H1 (cell line): ENCODE measurements at regions not wholly inside any gene's neighbourhood (a gene's known extent, or its start where the extent isn't known, plus 50 kb on each side); places are given as distances from the start of the nearest gene placed in this dataset.

ENCODE experiments used
- CTCF ChIA-PET: fragments of 300-600 bp; sonication (Branson Sonifier 250); formaldehyde crosslinking; loops from one replicate; lab custom pipeline; 2021; ENCODE audit not compliant: partially characterized antibody; lab: Charles Lee
- POLR2A ChIA-PET: fragments of 300-600 bp; sonication (Branson Sonifier 250); formaldehyde crosslinking; loops from one replicate; lab custom pipeline; 2021; ENCODE audit warnings: inconsistent platforms; ENCODE audit not compliant: partially characterized antibody; lab: Charles Lee
- DNase-seq, 2 experiments: peaks; one replicate each; pipeline versions ENCODE4 v3.0.0 to v3.0.0-alpha.2; 2010 to 2022; ENCODE audit warnings: low spot score in 2 of 2, low read depth in 1 of 2, mixed read lengths in 1 of 2
- FAIRE-seq: peaks from 2 replicates; lab custom pipeline; 2011; peaks lifted over from hg19 to GRCh38; lab: Jason Lieb, UNC
- H2AFZ ChIP-seq: 2 replicates; pipeline ENCODE4 v1.8.1; 2012; ENCODE audit warnings: low read length, inconsistent platforms
- H2AK5ac ChIP-seq: 2 replicates; pipeline ENCODE4 v1.6.1; 2013; ENCODE audit warnings: low read depth, low read length
- H2BK120ac ChIP-seq: replicated peaks from 2 replicates; pipeline ENCODE3; 2013; ENCODE audit warnings: low read depth, low read length, inconsistent platforms
- H2BK12ac ChIP-seq: 2 replicates; pipeline ENCODE4 v1.6.1; 2013; ENCODE audit warnings: low read depth, low read length
- H2BK15ac ChIP-seq: 2 replicates; pipeline ENCODE4 v1.6.1; 2013; ENCODE audit warnings: low read length
- H2BK20ac ChIP-seq: 2 replicates; pipeline ENCODE4 v1.6.1; 2013; ENCODE audit warnings: low read length
- H2BK5ac ChIP-seq: 2 replicates; pipeline ENCODE4 v1.6.1; 2013; ENCODE audit warnings: low read depth, low read length
- H3K14ac ChIP-seq: 2 replicates; pipeline ENCODE4 v1.6.1; 2013; ENCODE audit warnings: inconsistent platforms; ENCODE audit not compliant: insufficient read length
- H3K18ac ChIP-seq: 2 replicates; pipeline ENCODE4 v1.6.1; 2013; ENCODE audit warnings: low read length; ENCODE audit errors: extremely low read depth
- H3K23ac ChIP-seq: 2 replicates; pipeline ENCODE4 v1.6.1; 2013; ENCODE audit warnings: inconsistent platforms; ENCODE audit not compliant: insufficient read length
- H3K23me2 ChIP-seq: 2 replicates; pipeline ENCODE4 v1.6.1; 2013; ENCODE audit warnings: low read depth, low read length
- H3K27ac ChIP-seq: 2 replicates; pipeline ENCODE4 v1.6.1; 2011; ENCODE audit warnings: low read depth, low read length, inconsistent platforms
- H3K27me3 ChIP-seq, 4 experiments: replicated peaks in 1 of 4; 1 replicate in 1 of 4; 2 replicates in 3 of 4; pipeline versions ENCODE4 v1.6.1 to v1.8.1; 2011 to 2013; ENCODE audit warnings: low read length in 3 of 4, mild to moderate bottlenecking in 3 of 4, inconsistent platforms in 2 of 4, mixed read lengths in 2 of 4, moderate library complexity in 1 of 4; ENCODE audit not compliant: control insufficient read depth in 3 of 4, insufficient read depth in 3 of 4; ENCODE audit errors: extremely low read depth in 1 of 4
- H3K36me3 ChIP-seq, 4 experiments: 2 replicates each; pipeline versions ENCODE4 v1.6.1 to v1.8.1; 2011 to 2013; ENCODE audit warnings: mild to moderate bottlenecking in 4 of 4, low read length in 3 of 4, moderate library complexity in 2 of 4, control low read depth in 1 of 4, inconsistent platforms in 1 of 4; ENCODE audit not compliant: insufficient read depth in 4 of 4, control insufficient read depth in 2 of 4
- H3K4ac ChIP-seq: replicated peaks from 2 replicates; pipeline ENCODE3; 2013; ENCODE audit warnings: low read length, low read depth, mixed read lengths, inconsistent platforms; ENCODE audit not compliant: insufficient read length
- H3K4me1 ChIP-seq, 4 experiments: replicated peaks in 1 of 4; 1 replicate in 1 of 4; 2 replicates in 3 of 4; pipeline versions ENCODE4 v1.6.1 to v1.8.1; 2011 to 2013; ENCODE audit warnings: low read length in 3 of 4, inconsistent platforms in 2 of 4, mixed read lengths in 1 of 4; ENCODE audit not compliant: insufficient read depth in 4 of 4, control insufficient read depth in 3 of 4
- H3K4me2 ChIP-seq, 2 experiments: 2 replicates each; pipeline versions ENCODE4 v1.6.1 to v1.8.1; 2011 to 2013; ENCODE audit warnings: low read depth in 2 of 2, low read length in 2 of 2, control low read depth in 1 of 2, inconsistent platforms in 1 of 2, mild to moderate bottlenecking in 1 of 2; ENCODE audit not compliant: insufficient read depth in 1 of 2
- H3K4me3 ChIP-seq, 4 experiments: fragments of 200-600, 300-600 bp in 1 of 4; sonication (generic), shearing (Covaris generic), sonication (Bioruptor Twin) in 1 of 4; 2 replicates each; pipeline versions ENCODE4 v1.5.1 to v1.8.1; 2011 to 2016; ENCODE audit warnings: low read length in 4 of 4, low read depth in 3 of 4, control low read depth in 2 of 4, inconsistent platforms in 2 of 4, mild to moderate bottlenecking in 2 of 4, mixed read lengths in 1 of 4, moderate library complexity in 1 of 4; ENCODE audit not compliant: insufficient read depth in 2 of 4; ENCODE audit errors: extremely low read depth in 1 of 4
- H3K56ac ChIP-seq: replicated peaks from 2 replicates; pipeline ENCODE3; 2013; ENCODE audit warnings: low read depth, mild to moderate bottlenecking, mixed read lengths, low read length, inconsistent platforms; ENCODE audit not compliant: insufficient read length
- H3K79me1 ChIP-seq: 2 replicates; pipeline ENCODE4 v1.6.1; 2013; ENCODE audit warnings: low read depth, low read length, control low read depth
- H3K79me2 ChIP-seq, 2 experiments: 2 replicates each; pipeline versions ENCODE4 v1.6.1 to v1.8.1; 2012 to 2013; ENCODE audit warnings: low read length in 2 of 2, mild to moderate bottlenecking in 2 of 2, inconsistent platforms in 1 of 2; ENCODE audit not compliant: insufficient read depth in 2 of 2, control insufficient read depth in 1 of 2
- H3K9ac ChIP-seq, 4 experiments: replicated peaks in 1 of 4; 1 replicate in 1 of 4; 2 replicates in 3 of 4; pipeline versions ENCODE4 v1.6.1 to v1.8.1; 2011 to 2013; ENCODE audit warnings: low read depth in 3 of 4, low read length in 3 of 4, control low read depth in 2 of 4, mild to moderate bottlenecking in 2 of 4, moderate library complexity in 2 of 4, inconsistent platforms in 1 of 4; ENCODE audit errors: extremely low read depth in 1 of 4
- H3K9me3 ChIP-seq, 2 experiments: 2 replicates each; pipeline versions ENCODE4 v1.6.1 to v1.8.1; 2012 to 2013; ENCODE audit warnings: mild to moderate bottlenecking in 2 of 2, moderate library complexity in 2 of 2, control low read depth in 1 of 2, inconsistent platforms in 1 of 2, low read depth in 1 of 2, low read length in 1 of 2, mixed read lengths in 1 of 2; ENCODE audit not compliant: insufficient read depth in 2 of 2
- H4K20me1 ChIP-seq, 2 experiments: replicated peaks in 1 of 2; 2 replicates each; pipeline versions ENCODE3 to v1.8.1; 2011 to 2013; ENCODE audit warnings: inconsistent platforms in 2 of 2, low read length in 2 of 2, mild to moderate bottlenecking in 1 of 2; ENCODE audit not compliant: insufficient read depth in 2 of 2, control insufficient read depth in 1 of 2
- H4K5ac ChIP-seq: 2 replicates; pipeline ENCODE4 v1.6.1; 2013; ENCODE audit warnings: low read length, low read depth, mixed read lengths, inconsistent platforms; ENCODE audit not compliant: insufficient read length
- H4K8ac ChIP-seq: 2 replicates; pipeline ENCODE4 v1.8.0; 2013; ENCODE audit warnings: mild to moderate bottlenecking, moderate library complexity, low read length, inconsistent platforms; ENCODE audit not compliant: insufficient read depth; ENCODE audit errors: extremely low read depth
- H4K91ac ChIP-seq: replicated peaks from 2 replicates; pipeline ENCODE3; 2013; ENCODE audit warnings: low read length, mixed read lengths, inconsistent platforms; ENCODE audit not compliant: insufficient read length
- CBX5 ChIP-seq: fragments of 300-800, 300-1000 bp; sonication (generic); IDR thresholded peaks from 2 replicates; pipeline ENCODE4 v1.7.1; 2016; ENCODE audit warnings: antibody characterized with exemption, low read length, low read depth
- CEBPB ChIP-seq: IDR thresholded peaks from 2 replicates; pipeline ENCODE4 v1.6.1; 2012; ENCODE audit warnings: low read depth, low read length
- GABPA ChIP-seq: IDR thresholded peaks from 2 replicates; pipeline ENCODE4 v1.6.1; 2011; ENCODE audit warnings: mild to moderate bottlenecking, low read length, moderate library complexity, borderline replicate concordance; ENCODE audit not compliant: insufficient read depth
- JUND ChIP-seq: IDR thresholded peaks from 2 replicates; pipeline ENCODE4 v1.6.1; 2011; ENCODE audit warnings: mild to moderate bottlenecking, improper control_type of control experiment, low read length
- RBBP5 ChIP-seq: IDR thresholded peaks from 2 replicates; pipeline ENCODE4 v1.7.1; 2012; ENCODE audit warnings: low read depth, mild to moderate bottlenecking, inconsistent platforms, low read length, moderate library complexity, borderline replicate concordance
- SIRT6 ChIP-seq: IDR thresholded peaks from one replicate; pipeline ENCODE4 v1.7.1; 2012; ENCODE audit warnings: low read length, inconsistent platforms
- WGBS, 2 experiments: shearing (Covaris generic) in 1 of 2; methylation state at CpG; one replicate each; pipeline versions ENCODE4 v1.1.6 to v1.1.7; 2013 to 2015; ENCODE audit warnings: low lambda C conversion rate in 2 of 2, mixed read lengths in 2 of 2, inconsistent platforms in 1 of 2, low coverage in 1 of 2, missing lambda C conversion rate in 1 of 2; ENCODE audit not compliant: insufficient replicate concordance in 2 of 2, insufficient coverage in 1 of 2, insufficient read length in 1 of 2; ENCODE audit errors: extremely low coverage in 1 of 2, missing lambda C conversion rate in 1 of 2; 5-methylcytosine and 5-hydroxymethylcytosine counted together

- H2BK15ac ChIP-seq, result 0 out of 2 replicates have a peak overlapping the region, but pooled peaks have one; percentile 61
- TF ChIP-seq JUND (no peak), GABPA (no peak), SIRT6 (no peak), CEBPB (no peak), RBBP5 (no peak), CBX5 (no peak)
- no peak overlapping the region for H4K91ac ChIP-seq
- DNase-seq (no peak), FAIRE-seq (no peak)
- H2BK12ac ChIP-seq, result peak overlapping the region; percentile 32
- no peaks in the 10 kb centered on the region for H3K79me1 ChIP-seq
- H4K5ac ChIP-seq, result no peak overlapping the region
- no peak overlapping the region for H3K27ac ChIP-seq
- H2BK20ac ChIP-seq, result 0 out of 2 replicates have a peak overlapping the region, but pooled peaks have one; percentile 3
- WGBS, 2 experiments, result 98% methylated on average over 6 of the region's 6 CpGs; no CpG with 5 or more reads in 1 of the 2 experiments
- no peak overlapping the region for H2BK120ac ChIP-seq
- H3K36me3 ChIP-seq, result no peaks in the 10 kb centered on the region
- no peak overlapping the region for H3K56ac ChIP-seq
- H3K18ac ChIP-seq, result no peak overlapping the region
- no peaks in the 10 kb centered on the region for H3K9me3 ChIP-seq
- peaks cover 2% of the 10 kb centered on the region; the same call in 1 of the 2 replicates for H3K23me2 ChIP-seq
- H3K14ac ChIP-seq, result no peak overlapping the region
- H2BK5ac ChIP-seq, result no peak overlapping the region
- no peak overlapping the region for H2AK5ac ChIP-seq
- H3K4me1 ChIP-seq, result peaks cover 0 to 10% (median 4%) of the 10 kb centered on the region in 4 experiments; a peak in 5 of 7 replicates
- POLR2A ChIA-PET, result no interaction called here
- H2AFZ ChIP-seq, result no peak overlapping the region
- no peak overlapping the region for H3K9ac ChIP-seq
- H3K4me2 ChIP-seq, result no peak overlapping the region
- H4K8ac ChIP-seq, result no peak overlapping the region
- H3K4ac ChIP-seq, result no peak overlapping the region
- H3K23ac ChIP-seq, result no peak overlapping the region
- H3K27me3 ChIP-seq, result no peaks in the 10 kb centered on the region; a peak in 1 of 7 replicates
- CTCF ChIA-PET, result interaction anchor here (0.8 to 1.1 kb wide), 2 partner anchors 123 to 204 kb away, joined by 3 to 4 read pairs; no protein-coding TSS in a partner anchor
- H3K4me3 ChIP-seq, result no peak overlapping the region
- no peaks in the 10 kb centered on the region for H4K20me1 ChIP-seq
- H3K79me2 ChIP-seq, result no peaks in the 10 kb centered on the region
Observed at GRCh38 chr13:106922384-106922783, 354.4 kb upstream of the ARGLU1 start.
